ENCODE measurements at regions not wholly inside any gene's neighbourhood (a gene's known extent, or its start where the extent isn't known, plus 50 kb on each side); places are given as distances from the start of the nearest gene placed in this dataset.
"Not testable (repeated sequence)": the region's sequence is repeated elsewhere in the genome, so short reads cannot be mapped to it uniquely, and the experiment has no call there.

DNA sequence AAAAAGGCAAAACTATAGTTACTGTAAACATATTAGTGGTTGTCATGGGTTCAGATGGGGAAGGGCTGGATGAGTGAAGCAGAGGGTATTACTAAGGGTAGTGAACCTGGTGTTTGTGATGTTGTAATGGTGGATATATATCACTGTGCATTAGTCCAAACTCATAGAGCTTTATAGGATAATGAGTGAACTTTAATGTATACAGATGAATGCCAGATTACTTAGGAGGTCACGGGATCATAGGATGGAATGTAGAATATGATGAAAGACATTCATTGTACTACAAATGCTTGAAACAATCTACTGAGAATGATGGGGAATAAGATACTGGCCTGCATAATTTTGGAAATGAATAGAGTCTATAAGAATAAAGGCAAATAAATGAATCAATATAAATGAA lies 226.7 kb upstream of the ZNF804A start:
- Histone ChIP-seq H3K4me3 (no peak overlapping the region), H3K9me3 (no peaks in the 10 kb centered on the region), H3K27ac (no peak overlapping the region), H3K4me1 (no peaks in the 10 kb centered on the region), H3K27me3 (no peaks in the 10 kb centered on the region), H3K36me3 (no peaks in the 10 kb centered on the region)
- no peak for DNase-seq (ENCODE audit: extremely low spot score in 2 of 2)
- TF ChIP-seq POLR2AphosphoS5 (IDR thresholded peaks at IDR 0.05; ENCODE audit: insufficient read depth in 1 of 2, low read depth in 1 of 2) (no peak), CTCF (IDR thresholded peaks at IDR 0.05) (no peak), POLR2A (IDR thresholded peaks at IDR 0.05) (no peak)
- intact Hi-C loops (cut with DNase I), result no loop called here

- no peak overlapping the region for H3K27ac ChIP-seq
- no peaks in the 10 kb centered on the region for H3K4me1 ChIP-seq
- no peaks in the 10 kb centered on the region for H3K27me3 ChIP-seq
- TF ChIP-seq POLR2AphosphoS5 (IDR thresholded peaks at IDR 0.05; ENCODE audit: insufficient read depth in 1 of 2, low read depth in 1 of 2) (no peak), POLR2A (IDR thresholded peaks at IDR 0.05) (no peak), CTCF (IDR thresholded peaks at IDR 0.05) (no peak)
- intact Hi-C loops (cut with DNase I), result no loop called here
- H3K36me3 ChIP-seq, result no peaks in the 10 kb centered on the region
- no peaks in the 10 kb centered on the region for H3K9me3 ChIP-seq
- DNase-seq (ENCODE audit: extremely low spot score in 2 of 2), result no peak
- H3K4me3 ChIP-seq, result no peak overlapping the region
Observed at GRCh38 chr2:184372484-184372883, 225.8 kb upstream of the ZNF804A start.

DNA sequence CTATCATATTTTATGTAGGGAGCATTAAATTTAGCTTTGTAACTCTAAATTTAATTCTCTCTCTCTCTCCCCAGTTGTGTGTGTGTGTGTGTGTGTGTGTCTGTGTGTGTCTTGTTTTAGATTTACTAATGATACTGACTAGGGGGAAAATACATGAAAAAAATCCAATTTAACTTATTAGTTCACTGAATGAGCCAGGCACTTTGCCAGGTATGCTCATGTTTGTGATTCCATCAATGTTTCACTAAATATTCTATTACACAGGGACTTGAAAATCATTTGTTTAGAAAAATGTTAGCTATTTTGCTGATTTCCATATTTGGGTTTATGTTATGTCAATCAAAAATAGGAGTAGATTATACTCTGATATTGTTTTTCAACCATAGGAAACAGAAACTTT lies 203.7 kb upstream of the ZNF804A start:
- H3K27me3 ChIP-seq, result no peaks in the 10 kb centered on the region
- H3K4me3 ChIP-seq, result no peak overlapping the region
- H3K4me1 ChIP-seq, result no peaks in the 10 kb centered on the region
- DNase-seq (ENCODE audit: extremely low spot score in 2 of 2), result no peak
- no peak overlapping the region for H3K27ac ChIP-seq
- H3K36me3 ChIP-seq, result no peaks in the 10 kb centered on the region
- TF ChIP-seq POLR2AphosphoS5 (IDR thresholded peaks at IDR 0.05; ENCODE audit: insufficient read depth in 1 of 2, low read depth in 1 of 2) (no peak), CTCF (IDR thresholded peaks at IDR 0.05) (no peak), POLR2A (IDR thresholded peaks at IDR 0.05) (no peak)
- intact Hi-C loops (cut with DNase I), result no loop called here
- H3K9me3 ChIP-seq, result no peaks in the 10 kb centered on the region

- TF ChIP-seq POLR2A (IDR thresholded peaks at IDR 0.05) (no peak), POLR2AphosphoS5 (IDR thresholded peaks at IDR 0.05; ENCODE audit: insufficient read depth in 1 of 2, low read depth in 1 of 2) (no peak), CTCF (IDR thresholded peaks at IDR 0.05) (no peak)
- H3K27me3 ChIP-seq, result no peaks in the 10 kb centered on the region
- H3K4me3 ChIP-seq, result no peak overlapping the region
- H3K4me1 ChIP-seq, result no peaks in the 10 kb centered on the region
- no peak for DNase-seq (ENCODE audit: extremely low spot score in 2 of 2)
- no peaks in the 10 kb centered on the region for H3K9me3 ChIP-seq
- no peak overlapping the region for H3K27ac ChIP-seq
- intact Hi-C loops (cut with DNase I), result no loop called here
- H3K36me3 ChIP-seq, result no peaks in the 10 kb centered on the region
Observed at GRCh38 chr2:184402381-184402780, 195.9 kb upstream of the ZNF804A start.

DNA sequence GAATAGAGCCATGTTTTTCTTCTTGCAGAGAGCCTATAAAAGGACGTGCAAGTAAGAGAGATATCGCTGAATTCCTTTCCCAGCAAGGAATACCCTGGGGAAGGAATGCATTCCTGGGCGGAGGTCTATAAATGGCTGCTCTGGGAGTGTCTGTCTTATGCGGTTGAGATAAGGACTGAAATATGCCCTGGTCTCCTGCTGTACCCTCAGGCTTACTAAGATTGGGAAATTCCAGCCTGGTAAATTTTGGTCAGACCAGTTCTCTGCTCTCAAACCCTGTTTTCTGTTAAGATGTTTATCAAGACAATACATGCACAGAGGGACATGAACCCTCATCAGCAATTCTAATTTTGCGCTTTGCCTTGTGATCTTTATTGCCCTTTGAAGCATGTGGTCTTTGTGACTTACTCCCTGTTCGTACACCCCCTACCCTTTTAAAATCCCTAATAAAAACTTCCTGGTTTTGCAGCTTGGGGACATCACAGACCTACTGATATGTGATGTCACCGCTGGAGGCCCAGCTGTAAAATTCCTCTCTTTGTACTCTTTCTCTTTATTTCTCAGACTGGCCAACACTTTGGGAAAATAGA lies 191.2 kb upstream of the ZNF804A start:
- H3K4me1 ChIP-seq; H3K9me3 ChIP-seq; intact Hi-C loops (cut with DNase I); H3K36me3 ChIP-seq; H3K4me3 ChIP-seq; H3K27me3 ChIP-seq; DNase-seq (ENCODE audit: extremely low spot score in 2 of 2); H3K27ac ChIP-seq: not testable (repeated sequence)

All from vagina (tissue), 2 donors.